DMS 273 (cell line): ENCODE measurements at regions not wholly inside any gene's neighbourhood (a gene's known extent, or its start where the extent isn't known, plus 50 kb on each side); places are given as distances from the start of the nearest gene placed in this dataset.

Experiments used
- DNase-seq: peaks from one replicate; lab custom pipeline; 2025; ENCODE audit not compliant: unreplicated experiment; lab: John Stamatoyannopoulos, UW

GRCh38 chr15:75131269-75131643 is 70.4 kb upstream of the C15orf39 start:
- DNase-seq = no peak

GRCh38 chr15:75134748-75135147 is 66.9 kb upstream of the C15orf39 start:
- DNase-seq = no peak

GRCh38 chr15:75136118-75136517 is 65.6 kb upstream of the C15orf39 start:
- DNase-seq = no peak

GRCh38 chr15:75136758-75137157 is 64.9 kb upstream of the C15orf39 start:
- DNase-seq = no peak

- peak; percentile 68 for DNase-seq
Measured at GRCh38 chr15:75138016-75138999, 63.4 kb upstream of the C15orf39 start.

GRCh38 chr15:75140080-75140879 is 61.4 kb upstream of the C15orf39 start:
- DNase-seq = no peak

GRCh38 chr15:75142499-75142898 is 59.2 kb upstream of the C15orf39 start:
- no peak for DNase-seq

GRCh38 chr15:75143738-75144334 is 57.8 kb upstream of the C15orf39 start:
- DNase-seq = peak; percentile 29

- no peak for DNase-seq
Measured at GRCh38 chr15:75145027-75145841, 56.4 kb upstream of the C15orf39 start.

GRCh38 chr15:75148280-75148679 is 53.4 kb upstream of the C15orf39 start:
- DNase-seq = no peak

- DNase-seq = no peak
Measured at GRCh38 chr15:75149867-75150709, 51.6 kb upstream of the C15orf39 start.

- DNase-seq = peak; percentile 10
Measured at GRCh38 chr15:75151214-75152128, 50.2 kb upstream of the C15orf39 start.
